GM12873 (cell line): ENCODE measurements at regions not wholly inside any gene's neighbourhood (a gene's known extent, or its start where the extent isn't known, plus 50 kb on each side); places are given as distances from the start of the nearest gene placed in this dataset.

Experiments
- TF ChIP-seq, protein P1 (sequence below): IDR thresholded peaks from 2 replicates; pipeline ENCODE4 v1.5.1; 2012; ENCODE audit warnings: low read depth, mild to moderate bottlenecking, moderate library complexity, low read length, control low read depth; ENCODE audit not compliant: insufficient read depth; ENCODE audit errors: missing control alignments

DNA sequence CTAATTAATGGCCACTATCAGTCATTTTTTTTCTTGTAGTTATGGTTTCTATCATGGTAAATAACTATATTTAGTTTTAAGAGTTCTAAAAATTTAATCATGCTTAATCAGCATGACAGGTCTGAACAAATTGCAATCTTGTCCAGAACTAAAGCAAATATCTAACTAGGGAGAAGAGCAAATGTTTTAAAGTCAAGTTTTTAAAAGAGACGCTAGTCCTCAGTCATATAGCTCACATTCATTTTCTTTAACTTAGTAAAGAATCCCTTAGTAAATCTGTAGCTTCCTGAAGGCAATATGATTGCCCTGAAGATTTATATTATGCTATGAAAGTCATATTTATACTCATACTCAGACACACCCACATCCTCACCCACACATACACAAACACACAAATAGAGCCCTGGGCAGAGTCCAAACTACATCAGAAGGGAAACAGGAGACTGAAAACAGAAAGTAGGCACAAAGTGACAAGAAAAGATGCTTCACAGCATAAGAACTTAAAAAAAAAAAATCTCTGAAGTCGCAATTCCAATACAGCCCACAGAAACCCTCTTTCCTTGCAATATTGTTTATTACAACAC lies 1149.1 kb downstream of the SI start:
- TF ChIP-seq, protein P1, sequence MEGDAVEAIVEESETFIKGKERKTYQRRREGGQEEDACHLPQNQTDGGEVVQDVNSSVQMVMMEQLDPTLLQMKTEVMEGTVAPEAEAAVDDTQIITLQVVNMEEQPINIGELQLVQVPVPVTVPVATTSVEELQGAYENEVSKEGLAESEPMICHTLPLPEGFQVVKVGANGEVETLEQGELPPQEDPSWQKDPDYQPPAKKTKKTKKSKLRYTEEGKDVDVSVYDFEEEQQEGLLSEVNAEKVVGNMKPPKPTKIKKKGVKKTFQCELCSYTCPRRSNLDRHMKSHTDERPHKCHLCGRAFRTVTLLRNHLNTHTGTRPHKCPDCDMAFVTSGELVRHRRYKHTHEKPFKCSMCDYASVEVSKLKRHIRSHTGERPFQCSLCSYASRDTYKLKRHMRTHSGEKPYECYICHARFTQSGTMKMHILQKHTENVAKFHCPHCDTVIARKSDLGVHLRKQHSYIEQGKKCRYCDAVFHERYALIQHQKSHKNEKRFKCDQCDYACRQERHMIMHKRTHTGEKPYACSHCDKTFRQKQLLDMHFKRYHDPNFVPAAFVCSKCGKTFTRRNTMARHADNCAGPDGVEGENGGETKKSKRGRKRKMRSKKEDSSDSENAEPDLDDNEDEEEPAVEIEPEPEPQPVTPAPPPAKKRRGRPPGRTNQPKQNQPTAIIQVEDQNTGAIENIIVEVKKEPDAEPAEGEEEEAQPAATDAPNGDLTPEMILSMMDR, result no peak

DNA sequence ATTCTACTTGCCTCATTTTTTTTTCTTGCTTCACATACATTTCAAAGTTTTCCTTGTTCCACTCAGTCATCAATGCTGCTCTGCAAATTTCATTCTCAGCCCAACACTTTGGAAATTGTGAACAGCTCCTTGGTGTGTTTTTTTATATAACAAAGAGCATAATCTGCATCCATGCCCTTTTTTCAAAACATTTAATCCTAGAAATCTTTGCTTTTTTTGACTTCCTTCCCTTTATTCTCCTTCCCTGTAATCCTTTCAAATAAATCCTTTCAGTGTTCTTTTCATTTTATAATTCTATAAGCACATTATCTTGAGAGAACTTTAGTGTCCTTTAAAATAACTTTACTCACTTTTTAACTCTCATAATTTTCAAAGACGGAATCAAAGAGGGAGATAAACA lies 1150.8 kb downstream of the SI start:
- TF ChIP-seq, protein P1, result no peak

DNA sequence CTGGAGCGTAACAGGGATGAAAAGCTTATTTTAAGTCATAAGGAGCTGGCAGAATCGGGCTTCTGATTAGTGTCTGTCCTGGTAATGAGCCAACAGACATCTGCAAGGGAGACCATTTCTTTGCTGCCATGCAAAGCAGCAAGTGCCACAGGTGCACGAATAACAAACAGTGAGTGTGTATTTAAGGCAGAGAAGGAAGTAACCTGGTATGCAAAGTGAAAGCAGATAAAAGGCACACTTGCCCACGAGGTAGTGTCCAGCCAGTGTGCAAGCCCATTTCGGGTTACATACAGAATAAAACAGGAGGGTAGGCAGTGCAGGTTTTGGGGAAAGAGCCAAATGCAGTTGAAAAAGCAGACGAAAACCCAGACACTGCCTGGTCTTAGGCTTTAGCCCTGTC lies 1153.7 kb downstream of the SI start:
- TF ChIP-seq, protein P1, result no peak

DNA sequence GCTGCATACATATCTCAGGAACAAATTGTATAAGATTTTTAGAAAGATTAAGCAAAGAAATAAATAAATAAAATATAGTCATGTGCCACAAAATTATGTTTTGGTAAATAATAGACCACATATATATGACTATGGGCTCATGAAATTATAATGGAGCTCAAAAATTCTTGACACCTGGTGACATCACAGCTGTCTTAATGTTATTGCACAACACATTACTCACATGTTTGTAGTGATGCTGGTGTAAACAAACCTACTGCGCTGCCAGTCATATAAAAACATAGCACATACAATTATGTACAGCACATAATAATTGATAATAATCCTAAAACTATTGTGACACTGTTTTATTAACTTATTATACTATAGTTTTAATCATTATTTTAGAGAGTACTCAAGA lies 1159.1 kb downstream of the SI start:
- TF ChIP-seq, protein P1, result no peak

DNA sequence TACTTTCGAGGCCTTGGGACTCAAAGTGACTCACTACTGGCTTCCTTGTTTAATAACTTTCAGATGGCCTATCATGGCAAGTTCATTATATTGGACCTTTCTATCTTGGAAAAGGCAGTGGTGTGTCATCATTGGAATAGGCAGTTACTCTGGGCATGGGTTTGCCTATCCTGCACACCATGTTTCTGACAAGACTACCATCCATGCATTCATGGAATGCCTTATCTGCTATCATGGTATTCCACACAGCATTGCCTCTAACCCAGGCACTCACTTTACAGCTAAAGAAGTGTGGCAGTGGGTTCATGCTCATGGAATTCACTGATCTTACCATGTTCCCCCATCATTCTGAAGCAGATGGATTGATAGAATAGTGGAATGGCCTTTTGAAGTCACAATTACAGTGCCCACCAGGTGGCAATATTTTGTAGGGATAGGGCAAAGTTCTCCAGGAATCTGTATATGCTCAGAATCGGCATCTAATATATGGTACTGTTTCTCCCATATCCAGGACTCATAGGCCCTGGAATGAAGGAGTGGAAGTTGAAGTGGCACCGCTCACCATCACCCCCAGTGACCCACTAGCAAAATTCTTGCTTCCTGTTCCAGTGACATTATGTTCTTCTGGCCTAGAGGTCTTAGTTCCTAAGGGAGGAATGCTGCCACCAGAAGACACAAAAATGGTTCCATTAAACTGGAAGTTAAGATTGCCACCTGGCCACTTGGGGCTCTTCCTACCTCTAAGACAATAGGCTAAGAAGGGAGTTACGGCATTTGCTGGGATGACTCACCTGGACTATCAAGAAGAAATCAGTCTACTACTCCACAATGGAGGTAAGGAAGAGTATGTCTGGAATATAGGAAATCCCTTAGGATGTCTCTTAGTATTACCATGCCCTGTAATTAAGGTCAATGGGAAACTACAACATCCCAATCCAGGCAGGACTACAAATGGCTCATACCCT lies 1161.4 kb downstream of the SI start:
- TF ChIP-seq, protein P1, result peak; percentile 5

DNA sequence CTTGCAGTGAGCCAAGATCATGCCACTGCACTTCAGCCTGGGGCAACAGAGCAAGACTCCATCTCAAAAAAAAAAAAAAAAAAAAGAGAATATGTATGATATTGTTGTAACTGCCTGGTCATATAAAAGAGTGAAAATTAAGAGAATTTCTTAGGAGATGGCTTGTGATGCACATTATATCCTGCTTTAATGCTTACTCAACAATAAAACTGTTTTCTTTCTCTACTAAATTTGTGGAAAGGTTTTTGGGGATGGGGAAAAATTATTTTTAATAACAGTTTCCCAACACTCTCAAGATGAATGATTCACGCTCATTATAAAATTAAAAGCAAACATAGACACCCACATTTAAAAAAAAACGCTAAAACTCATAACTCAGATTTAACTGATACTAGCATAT lies 1163.0 kb downstream of the SI start:
- TF ChIP-seq, protein P1, result no peak

DNA sequence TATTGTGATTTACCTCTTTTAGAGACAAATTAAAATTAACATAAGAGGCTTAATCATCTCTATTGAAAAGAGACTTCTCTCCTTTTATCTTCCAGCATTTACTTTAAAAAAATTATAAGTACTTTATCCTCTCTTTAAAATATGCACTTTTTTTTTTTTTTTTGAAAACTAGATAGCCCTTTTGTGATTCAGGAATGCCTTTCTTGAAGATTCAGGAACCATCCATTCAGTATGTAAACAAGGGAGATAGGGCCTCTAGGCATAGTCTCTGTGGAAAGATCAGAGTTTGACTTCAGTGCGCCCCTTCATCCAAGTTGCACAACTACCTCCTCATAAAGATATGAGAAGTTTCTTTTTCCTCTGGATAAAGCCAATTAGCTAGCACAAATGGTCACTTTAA lies 1163.7 kb downstream of the SI start:
- TF ChIP-seq, protein P1, result no peak
